ENCODE measurements at regions not wholly inside any gene's neighbourhood (a gene's known extent, or its start where the extent isn't known, plus 50 kb on each side); places are given as distances from the start of the nearest gene placed in this dataset.

DNA sequence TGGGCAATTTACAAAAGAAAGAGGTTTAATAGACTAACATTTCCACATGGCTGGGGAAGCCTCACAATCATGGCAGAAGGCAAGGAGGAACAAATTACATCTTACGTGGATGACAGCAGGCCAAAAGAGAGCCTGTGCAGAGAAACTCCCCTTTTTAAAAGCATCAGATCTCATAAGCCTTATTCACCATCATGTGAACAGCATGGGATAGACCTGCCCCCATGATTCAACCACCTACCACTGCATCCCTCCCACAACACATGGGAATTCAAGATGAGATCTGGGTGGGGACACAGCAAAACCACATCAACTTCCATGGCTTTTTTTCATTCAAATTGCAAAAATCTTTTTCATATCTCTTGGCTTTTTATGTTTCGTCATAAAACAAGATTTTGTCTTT is 67.6 kb upstream of the GADL1 start:
- TF ChIP-seq, protein P1, sequence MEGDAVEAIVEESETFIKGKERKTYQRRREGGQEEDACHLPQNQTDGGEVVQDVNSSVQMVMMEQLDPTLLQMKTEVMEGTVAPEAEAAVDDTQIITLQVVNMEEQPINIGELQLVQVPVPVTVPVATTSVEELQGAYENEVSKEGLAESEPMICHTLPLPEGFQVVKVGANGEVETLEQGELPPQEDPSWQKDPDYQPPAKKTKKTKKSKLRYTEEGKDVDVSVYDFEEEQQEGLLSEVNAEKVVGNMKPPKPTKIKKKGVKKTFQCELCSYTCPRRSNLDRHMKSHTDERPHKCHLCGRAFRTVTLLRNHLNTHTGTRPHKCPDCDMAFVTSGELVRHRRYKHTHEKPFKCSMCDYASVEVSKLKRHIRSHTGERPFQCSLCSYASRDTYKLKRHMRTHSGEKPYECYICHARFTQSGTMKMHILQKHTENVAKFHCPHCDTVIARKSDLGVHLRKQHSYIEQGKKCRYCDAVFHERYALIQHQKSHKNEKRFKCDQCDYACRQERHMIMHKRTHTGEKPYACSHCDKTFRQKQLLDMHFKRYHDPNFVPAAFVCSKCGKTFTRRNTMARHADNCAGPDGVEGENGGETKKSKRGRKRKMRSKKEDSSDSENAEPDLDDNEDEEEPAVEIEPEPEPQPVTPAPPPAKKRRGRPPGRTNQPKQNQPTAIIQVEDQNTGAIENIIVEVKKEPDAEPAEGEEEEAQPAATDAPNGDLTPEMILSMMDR (conservative IDR thresholded peaks at IDR 0.05; ENCODE audit: low read length) = no peak
- no peak for TF ChIP-seq EZH2phosphoT487 (IDR thresholded peaks at IDR 0.05; ENCODE audit: borderline replicate concordance)

All from Loucy (cell line).